GM20000 (cell line): ENCODE measurements at regions not wholly inside any gene's neighbourhood (a gene's known extent, or its start where the extent isn't known, plus 50 kb on each side); places are given as distances from the start of the nearest gene placed in this dataset.

Experiments
- DNase-seq: peaks from one replicate; pipeline ENCODE4 v3.0.0; 2012; ENCODE audit warnings: low spot score
- CTCF ChIP-seq: IDR thresholded peaks from 2 replicates; pipeline ENCODE4 v1.5.1; 2012; ENCODE audit warnings: mild to moderate bottlenecking, control low read depth; ENCODE audit errors: extremely low read depth, missing control alignments

GRCh38 chr3:26247712-26248111 is 374.9 kb upstream of the LRRC3B start:
- TF ChIP-seq CTCF: no peak
- DNase-seq: no peak

GRCh38 chr3:26252001-26252400 is 370.6 kb upstream of the LRRC3B start:
- no peak for TF ChIP-seq CTCF

GRCh38 chr3:26256224-26256623 is 366.3 kb upstream of the LRRC3B start:
- no peak for TF ChIP-seq CTCF
- no peak for DNase-seq

More at GRCh38 chr3:26252001-26252400, 370.6 kb upstream of the LRRC3B start:
- DNase-seq: no peak

GRCh38 chr3:26259176-26259575 is 363.4 kb upstream of the LRRC3B start:
- no peak for DNase-seq
- no peak for TF ChIP-seq CTCF

GRCh38 chr3:26260139-26260538 is 362.4 kb upstream of the LRRC3B start:
- no peak for DNase-seq
- no peak for TF ChIP-seq CTCF

- no peak for TF ChIP-seq CTCF
- DNase-seq: no peak
These were observed 357.9 kb upstream of the LRRC3B start for GRCh38 chr3:26264708-26265107.

GRCh38 chr3:26271848-26272247 is 350.7 kb upstream of the LRRC3B start:
- DNase-seq: no peak
- TF ChIP-seq CTCF: no peak
